Fibroblast of pulmonary artery (primary cell): ENCODE measurements at regions not wholly inside any gene's neighbourhood (a gene's known extent, or its start where the extent isn't known, plus 50 kb on each side); places are given as distances from the start of the nearest gene placed in this dataset.

Source experiments
- DNase-seq: peaks from one replicate; pipeline ENCODE4 v3.0.0-alpha.2; 2010; ENCODE audit warnings: low read depth
- H3K4me3 ChIP-seq: replicated peaks from 2 replicates; pipeline ENCODE4 v1.5.1; 2011; ENCODE audit warnings: low read depth, mild to moderate bottlenecking, control low read depth, low read length, moderate library complexity
- CTCF ChIP-seq: IDR thresholded peaks from 2 replicates; pipeline ENCODE4 v1.5.1; 2011; ENCODE audit warnings: mild to moderate bottlenecking, control low read depth, low read length, inconsistent platforms; ENCODE audit errors: missing control alignments

GRCh38 chr2:66948234-66948633, 448.9 kb upstream of the ETAA1 start:
- H3K4me3 ChIP-seq = no peak overlapping the region
- DNase-seq = no peak
- TF ChIP-seq CTCF = no peak

- peak; percentile 49 for DNase-seq
Measured at GRCh38 chr2:66957198-66957597, 439.9 kb upstream of the ETAA1 start.

DNA sequence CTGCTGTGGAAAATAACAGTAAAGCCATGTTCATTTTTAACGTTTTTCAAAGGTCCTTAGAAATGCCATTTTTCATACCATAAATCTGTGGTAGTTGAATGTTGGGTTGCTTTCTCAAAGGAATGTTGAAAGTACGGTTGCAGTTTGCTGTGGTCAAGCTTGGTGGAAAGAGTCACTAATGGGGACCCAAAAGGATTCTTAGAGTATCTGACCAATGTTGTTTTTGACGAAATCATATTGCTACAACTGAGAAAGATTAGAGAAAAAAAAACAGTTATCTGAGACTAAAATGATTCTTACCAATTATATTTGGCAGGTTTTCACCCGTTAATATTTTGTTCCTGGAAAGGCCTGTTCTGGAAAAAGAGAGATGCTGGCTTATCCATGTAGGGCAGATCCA, 439.5 kb upstream of the ETAA1 start:
- peak; percentile 6 for DNase-seq
- no peak overlapping the region for H3K4me3 ChIP-seq
- TF ChIP-seq CTCF = no peak

More at GRCh38 chr2:66957198-66957597, 439.9 kb upstream of the ETAA1 start:
- TF ChIP-seq CTCF = no peak
- no peak overlapping the region for H3K4me3 ChIP-seq

- DNase-seq = no peak
- TF ChIP-seq CTCF = no peak
- no peak overlapping the region for H3K4me3 ChIP-seq
Measured at GRCh38 chr2:66960161-66960560, 437.0 kb upstream of the ETAA1 start.

DNA sequence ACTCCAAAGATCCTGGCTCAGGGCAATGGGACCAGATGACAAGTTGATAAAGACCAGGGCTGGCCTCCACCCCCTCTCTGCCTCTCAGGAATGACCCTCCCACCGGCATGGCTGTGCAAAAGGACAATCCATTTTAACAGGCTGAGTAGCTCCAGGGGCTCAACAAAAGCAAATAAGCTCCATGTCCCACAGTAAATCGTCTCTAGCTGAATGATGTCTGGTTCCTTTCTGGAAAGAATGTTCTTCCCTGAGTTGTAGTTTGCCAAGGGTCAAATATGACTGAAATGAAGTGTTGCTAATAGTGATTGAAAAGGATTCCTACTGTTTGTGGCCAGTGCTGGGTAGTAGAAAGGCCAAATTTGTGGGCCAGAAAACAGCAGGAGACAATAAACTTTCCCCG, 434.4 kb upstream of the ETAA1 start:
- no peak for TF ChIP-seq CTCF
- H3K4me3 ChIP-seq = no peak overlapping the region
- DNase-seq = no peak

DNA sequence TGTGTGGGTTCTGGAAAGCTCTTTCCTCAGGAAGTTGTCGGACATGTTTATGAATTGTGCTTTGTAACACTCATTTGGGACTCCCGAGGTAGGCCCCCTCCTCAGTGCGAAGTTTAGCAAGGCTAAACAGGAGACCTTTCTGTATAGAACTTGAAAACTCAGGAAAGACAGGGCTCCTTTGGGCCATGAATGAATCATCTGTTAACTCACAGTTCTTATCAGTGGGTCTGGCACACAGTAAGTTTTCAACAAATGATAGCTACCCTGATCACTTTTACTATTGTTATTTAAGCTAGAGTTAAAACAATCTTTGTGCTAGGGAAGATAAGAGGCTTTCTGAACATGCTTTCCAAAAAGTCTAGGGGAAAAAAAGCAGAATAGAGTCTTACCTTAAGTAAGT, 430.5 kb upstream of the ETAA1 start:
- peak; percentile 44 for DNase-seq
- no peak for TF ChIP-seq CTCF
- no peak overlapping the region for H3K4me3 ChIP-seq

DNA sequence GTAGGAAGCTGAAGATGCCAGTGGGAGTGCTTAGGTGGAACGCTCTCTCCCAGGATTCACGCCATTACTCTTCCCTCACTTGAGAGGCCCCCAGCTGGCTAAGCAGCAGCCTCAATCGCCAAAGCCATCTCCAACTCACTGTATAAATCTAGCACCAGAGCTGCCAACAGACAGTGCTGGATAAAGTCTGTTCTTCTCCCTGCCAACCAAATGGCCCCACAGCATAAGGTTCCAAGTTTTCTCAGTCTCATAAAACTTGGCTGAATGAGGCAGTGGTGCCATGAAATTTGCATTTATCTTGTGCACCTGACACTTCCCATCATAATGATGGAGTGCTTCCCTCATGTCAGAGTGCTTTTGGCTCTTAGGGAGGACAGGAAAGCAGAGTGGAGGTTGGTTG, 428.2 kb upstream of the ETAA1 start:
- no peak for DNase-seq
- TF ChIP-seq CTCF = no peak
- H3K4me3 ChIP-seq = no peak overlapping the region
